ENCODE measurements at regions not wholly inside any gene's neighbourhood (a gene's known extent, or its start where the extent isn't known, plus 50 kb on each side); places are given as distances from the start of the nearest gene placed in this dataset.
"Not testable (repeated sequence)": the region's sequence is repeated elsewhere in the genome, so short reads cannot be mapped to it uniquely, and the experiment has no call there.

GRCh38 chr20:52049001-52049731, 142.4 kb downstream of the ZFP64 start:
- DNase-seq = no peak

GRCh38 chr20:52047811-52048764, 143.5 kb downstream of the ZFP64 start:
- DNase-seq = peak; percentile 57

DNA sequence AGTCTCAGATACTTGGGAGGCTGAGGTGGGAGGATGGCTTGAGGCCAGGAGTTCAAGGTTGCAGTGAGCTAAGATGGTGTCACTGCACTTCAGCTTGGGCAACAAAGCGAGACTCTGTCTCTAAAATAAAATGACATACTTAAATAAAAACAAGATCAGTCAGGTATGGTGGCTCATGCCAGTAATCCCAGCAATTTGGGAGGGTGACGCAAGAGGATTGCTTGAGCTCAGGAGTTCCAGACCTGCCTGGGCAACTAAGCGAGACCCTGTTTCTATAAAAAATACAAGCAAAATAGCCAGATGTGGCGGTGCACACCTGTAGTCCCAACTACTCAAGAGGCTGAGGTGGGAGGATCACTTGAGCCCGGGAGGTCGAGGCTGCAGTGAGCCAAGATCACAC, 149.6 kb downstream of the ZFP64 start:
- DNase-seq = no peak

- no peak for DNase-seq
These were observed 151.8 kb downstream of the ZFP64 start for GRCh38 chr20:52039790-52040189.

DNA sequence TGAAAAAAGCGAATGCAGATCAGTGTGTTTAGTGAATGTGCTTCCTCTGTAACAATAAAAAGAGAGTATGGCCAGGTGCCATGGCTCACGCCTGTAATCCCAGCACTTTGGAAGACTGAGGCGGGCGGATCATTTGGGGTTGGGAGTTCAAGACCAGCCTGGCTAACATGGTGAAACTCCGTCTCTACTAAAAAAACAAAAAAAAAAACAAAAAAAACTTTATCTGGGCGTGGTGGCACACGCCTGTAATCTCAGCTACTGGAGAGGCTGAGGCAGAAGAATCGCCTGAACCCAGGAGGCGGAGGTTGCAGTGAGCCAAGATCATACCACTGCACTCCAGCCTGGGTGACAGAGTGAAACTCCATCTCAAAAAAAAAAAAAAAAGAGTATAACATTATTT, 152.9 kb downstream of the ZFP64 start:
- not testable (repeated sequence) for DNase-seq

DNA sequence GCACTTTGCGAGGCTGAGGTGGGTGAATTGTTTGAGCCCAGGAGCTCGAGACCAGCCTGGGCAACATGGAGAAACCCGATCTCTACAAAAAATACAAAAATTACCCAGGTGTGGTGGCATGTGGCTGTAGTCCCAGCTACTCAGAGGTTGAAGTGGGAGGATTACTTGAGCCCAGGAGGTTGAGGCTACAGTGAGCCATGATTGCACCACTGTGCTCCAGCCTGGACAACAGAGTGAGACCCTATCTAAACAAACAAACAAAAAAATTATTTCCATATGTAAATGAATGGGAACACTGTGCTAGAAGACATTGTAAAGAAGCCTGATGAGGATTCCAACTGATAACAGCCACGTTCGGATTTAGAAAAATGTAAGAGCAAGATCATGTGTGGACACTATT, 154.2 kb downstream of the ZFP64 start:
- DNase-seq = no peak

DNA sequence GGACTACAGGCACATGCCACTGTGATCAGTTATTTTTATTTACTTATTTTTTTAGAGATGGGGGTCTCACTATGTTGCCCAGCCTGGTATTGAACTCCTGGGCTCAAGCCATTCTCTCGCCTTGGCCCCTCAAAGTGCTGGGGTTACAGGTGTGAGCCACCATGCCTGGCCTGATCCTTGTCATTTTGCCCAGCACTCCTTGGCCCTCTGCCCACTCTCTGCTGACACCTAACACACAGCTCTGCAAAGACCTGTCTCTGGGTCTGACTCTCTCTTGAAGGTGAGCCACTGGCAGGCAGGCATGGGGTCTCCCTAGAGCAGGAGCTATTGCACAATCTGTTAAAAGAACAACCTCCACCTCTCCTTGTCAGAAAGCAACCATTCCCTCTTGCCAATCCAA, 155.6 kb downstream of the ZFP64 start:
- no peak for DNase-seq

DNA sequence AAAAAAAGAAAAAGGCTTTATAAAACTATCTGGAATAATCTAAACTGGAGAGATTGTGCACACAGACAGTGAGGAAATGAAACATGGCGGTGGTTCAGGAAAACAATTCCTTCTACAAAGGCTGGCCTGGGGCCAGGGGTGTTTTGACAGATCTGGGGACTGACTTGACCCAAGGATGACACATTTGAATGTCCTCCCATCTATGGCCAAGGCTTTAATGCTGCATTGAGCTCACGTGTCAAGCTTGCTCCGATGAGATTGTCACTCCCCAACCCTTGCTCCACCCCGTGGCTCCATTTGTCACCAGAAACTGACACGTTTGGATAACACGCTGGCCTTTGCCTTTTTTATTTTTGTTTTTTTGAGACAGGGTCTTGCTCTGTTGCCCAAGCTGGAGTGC, 156.1 kb downstream of the ZFP64 start:
- DNase-seq = no peak

DNA sequence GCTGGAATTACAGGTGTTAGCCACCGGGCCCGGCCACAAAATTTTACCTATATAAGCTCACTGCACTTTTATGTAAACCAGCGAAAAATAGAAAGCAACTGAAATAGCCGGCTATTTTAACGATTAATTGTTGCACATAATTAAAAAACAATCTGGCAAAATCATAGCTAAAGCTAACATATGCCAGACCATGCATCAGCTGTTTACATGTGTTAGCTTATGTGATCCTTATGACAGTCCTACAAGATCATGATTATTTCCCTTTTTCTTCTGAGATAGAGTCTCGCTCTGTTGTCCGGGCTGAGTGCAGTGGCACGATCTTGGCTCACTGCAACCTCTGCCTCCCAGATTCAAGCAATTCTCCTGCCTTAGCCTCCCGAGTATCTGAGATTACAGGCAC, 157.0 kb downstream of the ZFP64 start:
- no peak for DNase-seq

GRCh38 chr20:52033313-52033712, 158.3 kb downstream of the ZFP64 start:
- no peak for DNase-seq

GRCh38 chr20:52032304-52032683, 159.3 kb downstream of the ZFP64 start:
- not testable (repeated sequence) for DNase-seq

DNA sequence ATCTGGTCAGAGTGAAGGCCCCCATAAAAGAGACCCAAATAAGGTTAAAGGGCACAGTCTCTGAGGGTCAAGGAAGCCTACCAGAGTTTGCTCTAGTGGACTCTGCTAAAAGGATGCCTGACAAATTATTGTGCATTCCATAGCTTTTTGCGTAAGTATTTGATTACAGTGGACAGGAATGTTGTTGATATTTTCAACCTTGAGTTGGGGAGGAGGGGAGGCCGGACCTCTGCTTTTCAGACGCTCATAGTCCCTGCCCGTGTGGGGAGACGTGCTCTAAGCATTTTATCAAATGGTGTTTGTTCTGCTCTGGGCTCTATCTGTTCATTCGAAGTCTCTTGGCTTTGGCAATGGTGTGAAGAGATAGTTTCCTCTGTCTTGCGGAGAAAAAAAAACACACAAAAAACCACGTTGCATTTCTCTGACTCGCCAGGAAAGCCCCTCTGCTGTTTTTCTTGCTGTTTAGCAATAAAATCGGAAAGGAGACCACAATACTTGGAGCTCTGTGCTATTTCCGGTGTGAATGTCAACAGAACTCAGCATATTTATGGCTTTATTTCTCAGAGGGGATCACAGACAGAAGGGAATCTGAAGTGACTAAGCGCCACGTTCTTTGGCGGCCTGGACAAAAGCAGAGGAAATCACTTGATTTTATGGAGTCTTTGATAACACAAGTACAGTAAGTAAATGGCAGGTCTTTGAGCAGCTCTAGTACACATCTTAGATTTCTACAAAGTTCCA, 159.8 kb downstream of the ZFP64 start:
- DNase-seq = peak; percentile 56

GRCh38 chr20:52031206-52031562, 160.4 kb downstream of the ZFP64 start:
- DNase-seq = no peak

GRCh38 chr20:52029129-52029528, 162.4 kb downstream of the ZFP64 start:
- not testable (repeated sequence) for DNase-seq

GRCh38 chr20:52025938-52026337, 165.6 kb downstream of the ZFP64 start:
- no peak for DNase-seq

DNA sequence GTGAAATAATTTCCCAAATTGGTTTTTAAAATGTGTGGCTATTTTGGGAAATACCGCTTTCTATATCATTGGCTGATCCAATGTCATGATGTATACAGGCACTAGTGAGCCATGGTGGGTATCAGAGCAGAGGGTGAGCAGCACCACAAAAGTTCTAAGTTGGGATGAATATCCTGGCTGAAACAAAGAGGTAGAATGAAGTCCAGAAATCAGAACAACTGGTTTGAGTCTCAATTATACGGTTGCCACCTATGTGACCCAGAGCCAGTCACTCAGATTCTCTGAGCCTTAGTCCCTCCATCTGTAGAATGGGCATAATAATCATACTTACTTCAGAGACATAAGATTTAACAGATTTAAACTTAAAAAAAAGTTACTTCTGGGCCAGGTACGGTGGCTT, 172.3 kb downstream of the ZFP64 start:
- no peak for DNase-seq

GRCh38 chr20:52017669-52018317, 173.8 kb downstream of the ZFP64 start:
- DNase-seq = no peak

- DNase-seq = no peak
These were observed 175.6 kb downstream of the ZFP64 start for GRCh38 chr20:52016022-52016421.

- DNase-seq = no peak
These were observed 176.4 kb downstream of the ZFP64 start for GRCh38 chr20:52015155-52015554.

DNA sequence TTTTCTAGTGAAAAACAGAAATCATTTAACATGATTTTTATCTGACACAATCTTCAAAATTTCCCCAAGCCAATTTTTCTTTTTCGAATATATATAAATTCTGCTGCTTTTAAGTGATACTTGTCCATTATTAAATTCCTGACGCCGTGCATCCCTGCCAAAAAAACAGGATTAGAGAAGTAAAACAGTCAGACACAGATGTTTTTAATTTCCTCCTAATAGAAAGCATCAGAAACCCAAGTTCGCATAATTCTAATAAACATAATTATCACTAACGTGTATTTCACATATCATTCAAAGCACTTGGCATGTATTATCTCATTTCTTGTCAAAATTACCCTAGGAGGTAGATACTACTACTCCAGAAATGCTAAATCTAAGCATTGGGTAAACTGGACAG, 179.5 kb downstream of the ZFP64 start:
- DNase-seq = no peak

- no peak for DNase-seq
These were observed 180.5 kb downstream of the ZFP64 start for GRCh38 chr20:52011093-52011492.

- DNase-seq = no peak
These were observed 181.0 kb downstream of the ZFP64 start for GRCh38 chr20:52010541-52010940.

- DNase-seq = no peak
These were observed 182.7 kb downstream of the ZFP64 start for GRCh38 chr20:52008874-52009273.

Data from inflammatory macrophage treated with lipopolysaccharide for 4 hours (primary cell).